GM12878 (cell line): ENCODE measurements at regions not wholly inside any gene's neighbourhood (a gene's known extent, or its start where the extent isn't known, plus 50 kb on each side); places are given as distances from the start of the nearest gene placed in this dataset.

Source experiments
- ATAC-seq: fragments of 200-7000 bp; cut with Tn5 transposase; 3 replicates; pipeline ENCODE4 v1.9.1; 2020; ENCODE audit warnings: mild to moderate bottlenecking, moderate library complexity
- BruUV-seq: library from RNA; stranded (reverse); fragments of 400-500 nt; replicated peaks from 2 replicates; lab custom pipeline; 2021; lab: Mats Ljungman, UMichigan
- CTCF ChIA-PET: fragments of 300-600 bp; sonication (Branson Sonifier 250); formaldehyde crosslinking; extraction: SDS; loops from one replicate; lab custom pipeline; 2021; ENCODE audit warnings: inconsistent platforms; lab: Yijun Ruan, JAX
- POLR2A ChIA-PET: fragments of 350-600 bp; formaldehyde crosslinking; extraction: SDS; loops from one replicate; lab custom pipeline; 2021; ENCODE audit warnings: inconsistent platforms; lab: Charles Lee
- RAD21 ChIA-PET: fragments of 300-600 bp; sonication (Branson Sonifier 250); formaldehyde crosslinking; loops from one replicate; lab custom pipeline; 2023; ENCODE audit warnings: antibody characterized with exemption; ENCODE audit not compliant: unreplicated experiment; lab: Charles Lee
- SMC1A ChIA-PET: fragments of 300-600 bp; sonication (Branson Sonifier 250); formaldehyde crosslinking; loops from one replicate; lab custom pipeline; 2023; ENCODE audit not compliant: unreplicated experiment, uncharacterized antibody; lab: Charles Lee
- DNase-seq: peaks from one replicate; pipeline ENCODE4 v3.0.0-alpha.2; 2011; ENCODE audit warnings: low read depth, low spot score
- FAIRE-seq: peaks from 3 replicates; lab custom pipeline; 2011; peaks lifted over from hg19 to GRCh38; lab: Jason Lieb, UNC
- H2AFZ ChIP-seq: 2 replicates; pipeline ENCODE4 v1.6.0; 2011; ENCODE audit warnings: low read depth, low read length, control low read depth; ENCODE audit not compliant: control insufficient read depth
- H3K27ac ChIP-seq: 2 replicates; pipeline ENCODE4 v1.5.1; 2011; ENCODE audit warnings: control low read depth; ENCODE audit not compliant: control insufficient read depth, insufficient read depth
- H3K27me3 ChIP-seq, 2 experiments: replicated peaks in 1 of 2; 2 replicates each; pipeline versions ENCODE4 v1.6.0 to v1.6.1; 2011; ENCODE audit warnings: low read length in 1 of 2; ENCODE audit not compliant: control insufficient read depth in 2 of 2, insufficient read depth in 2 of 2
- H3K36me3 ChIP-seq, 2 experiments: 2 replicates each; pipeline ENCODE4 v1.5.1; 2011; ENCODE audit warnings: low read length in 1 of 2; ENCODE audit not compliant: control insufficient read depth in 2 of 2, insufficient read depth in 2 of 2
- H3K4me1 ChIP-seq: 2 replicates; pipeline ENCODE4 v1.6.1; 2011; ENCODE audit warnings: mild to moderate bottlenecking, low read length, moderate library complexity, mixed read lengths; ENCODE audit not compliant: control insufficient read depth, insufficient read depth
- H3K4me2 ChIP-seq: 2 replicates; pipeline ENCODE4 v1.6.0; 2011; ENCODE audit warnings: control low read depth; ENCODE audit not compliant: control insufficient read depth, insufficient read depth
- H3K4me3 ChIP-seq: fragments of 200-600 bp; sonication (generic); 2 replicates; pipeline ENCODE4 v1.5.1; 2016
- H3K79me2 ChIP-seq: 2 replicates; pipeline ENCODE4 v1.6.0; 2011; ENCODE audit warnings: low read length; ENCODE audit not compliant: control insufficient read depth, insufficient read depth
- H3K9ac ChIP-seq: 2 replicates; pipeline ENCODE4 v1.8.0; 2011; ENCODE audit warnings: low read length, control low read depth, mixed read lengths; ENCODE audit not compliant: control insufficient read depth, insufficient read depth
- H3K9me3 ChIP-seq: replicated peaks from 3 replicates; pipeline ENCODE4 v1.5.1; 2011; ENCODE audit warnings: mild to moderate bottlenecking, low read length; ENCODE audit not compliant: control insufficient read depth, insufficient read depth
- H4K20me1 ChIP-seq: 2 replicates; pipeline ENCODE4 v1.6.0; 2011; ENCODE audit not compliant: control insufficient read depth, insufficient read depth
- CBFB ChIP-seq: IDR thresholded peaks from 2 replicates; pipeline ENCODE4 v1.6.1; 2016; ENCODE audit warnings: antibody characterized with exemption, low read depth
- CREB1 ChIP-seq: IDR thresholded peaks from 2 replicates; pipeline ENCODE4 v1.6.1; 2012; ENCODE audit warnings: low read depth, mild to moderate bottlenecking, inconsistent platforms
- CTCF ChIP-seq, 3 experiments: IDR thresholded peaks in 2 of 3; conservative IDR thresholded peaks in 1 of 3; 2 replicates each; pipeline ENCODE4 v1.5.1; 2011; ENCODE audit warnings: low read depth in 3 of 3, low read length in 3 of 3, mild to moderate bottlenecking in 3 of 3, control low read depth in 2 of 3, moderate library complexity in 2 of 3, inconsistent platforms in 1 of 3, mixed read lengths in 1 of 3; ENCODE audit not compliant: control insufficient read depth in 2 of 3, insufficient read depth in 1 of 3; ENCODE audit errors: extremely low read depth in 1 of 3
- FOXK2 ChIP-seq: fragments of 450-650 bp; IDR thresholded peaks from 2 replicates; pipeline ENCODE4 v1.6.1; 2017; ENCODE audit warnings: mild to moderate bottlenecking, moderate library complexity
- KAT2A ChIP-seq: conservative IDR thresholded peaks from 2 replicates; pipeline ENCODE4 v1.6.1; 2011; ENCODE audit warnings: low read depth, low read length; ENCODE audit not compliant: control insufficient read depth
- MYC ChIP-seq: IDR thresholded peaks from 2 replicates; pipeline ENCODE4 v1.6.1; 2011; ENCODE audit warnings: mild to moderate bottlenecking, low read length, moderate library complexity, inconsistent platforms; ENCODE audit not compliant: insufficient read depth, insufficient replicate concordance, insufficient read length, severe bottlenecking
- NR2C1 ChIP-seq: fragments of 450-650 bp; IDR thresholded peaks from 2 replicates; pipeline ENCODE4 v1.6.1; 2017; ENCODE audit warnings: antibody characterized with exemption, mild to moderate bottlenecking, moderate library complexity
- NRF1 ChIP-seq: conservative IDR thresholded peaks from 2 replicates; pipeline ENCODE4 v1.6.1; 2011; ENCODE audit warnings: mild to moderate bottlenecking, low read depth, low read length, improper control_type of control experiment
- SUZ12 ChIP-seq: fragments of 200-600 bp; sonication (generic); IDR thresholded peaks from one replicate; pipeline ENCODE4 v1.6.1; 2018; ENCODE audit warnings: antibody characterized with exemption, mild to moderate bottlenecking; ENCODE audit not compliant: unreplicated experiment
- TBL1XR1 ChIP-seq: IDR thresholded peaks from 2 replicates; pipeline ENCODE4 v1.6.1; 2012; ENCODE audit warnings: low read depth, low read length, improper control_type of control experiment
- ZBTB4 ChIP-seq: fragments of 450-650 bp; formaldehyde crosslinking; IDR thresholded peaks from 2 replicates; pipeline ENCODE4 v1.4.0; 2022; ENCODE audit warnings: mild to moderate bottlenecking, moderate library complexity
- ZNF592 ChIP-seq: fragments of 450-650 bp; IDR thresholded peaks from 2 replicates; pipeline ENCODE4 v1.6.1; 2017; ENCODE audit warnings: mild to moderate bottlenecking, moderate library complexity
- ZSCAN29 ChIP-seq: fragments of 450-650 bp; IDR thresholded peaks from 2 replicates; pipeline ENCODE4 v1.6.1; 2017; ENCODE audit warnings: mild to moderate bottlenecking, moderate library complexity
- WGBS: methylation state at CpG from one replicate; pipeline ENCODE4 v1.1.6; 2016; ENCODE audit warnings: low lambda C conversion rate; ENCODE audit not compliant: insufficient replicate concordance, insufficient coverage; ENCODE audit errors: missing lambda C conversion rate; 5-methylcytosine and 5-hydroxymethylcytosine counted together
- in situ Hi-C: fragments of 300-500 bp; cut with MboI; formaldehyde crosslinking; loops from 9 replicates; pipeline ENCODE4 v1.14.3; 2018; ENCODE audit warnings: mixed read lengths
- intact Hi-C: fragments of 100-400 bp; cut with micrococcal nuclease; formaldehyde crosslinking; loops from one replicate; pipeline ENCODE4 v1.14.2; 2022; ENCODE audit not compliant: unreplicated experiment

- TF ChIP-seq ZBTB4 (CRISPR knock-in tag) = no peak
Observed at GRCh38 chr13:47603365-47603764, 397.7 kb downstream of the SUCLA2 start (continued).

- Histone ChIP-seq H3K27ac (no peak overlapping the region), H3K4me2 (no peak overlapping the region), H2AFZ (no peak overlapping the region), H3K9me3 (no peaks in the 10 kb centered on the region), H3K79me2 (no peaks in the 10 kb centered on the region), H3K36me3 (no peaks in the 10 kb centered on the region), H3K4me3 (no peak overlapping the region), H3K4me1 (no peaks in the 10 kb centered on the region), H3K27me3 (no peaks in the 10 kb centered on the region), H3K9ac (no peak overlapping the region), H4K20me1 (no peaks in the 10 kb centered on the region)
- ChIA-PET SMC1A (no interaction called here), POLR2A (no interaction called here), RAD21 (interaction anchor here (1.1 kb wide), 1 partner anchor 636 kb away, joined by 3 read pairs; no protein-coding TSS in a partner anchor), CTCF (interaction anchor here (1.0 kb wide), 2 partner anchors 624 to 636 kb away, joined by 4 to 6 read pairs; no protein-coding TSS in a partner anchor)
- BruUV-seq = no TSS peak
- intact Hi-C loops (loop anchor here (1.0 to 10.0 kb wide), 2 partner anchors 704 to 767 kb away; partner anchors contain the start of gene HTR2A), in situ Hi-C loops (no loop called here)
- no peak for DNase-seq
- WGBS = 5% methylated on average over 2 of the region's 2 CpGs
- no peak for ATAC-seq
- FAIRE-seq = no peak
- TF ChIP-seq SUZ12 = no peak
- TF ChIP-seq ZSCAN29 = no peak
- no peak for TF ChIP-seq NR2C1
- TF ChIP-seq CBFB = no peak
- no peak for TF ChIP-seq KAT2A
- no peak for TF ChIP-seq NRF1
- TF ChIP-seq MYC = no peak
- peak in 2 of 3 experiments; percentile 13 to 25; a peak in 1 of 6 replicates for TF ChIP-seq CTCF (IDR thresholded peaks at IDR 0.05 in 2 of 3, conservative IDR thresholded peaks at IDR 0.05 in 1 of 3; ENCODE audit: control insufficient read depth in 2 of 3, extremely low read depth in 1 of 3, insufficient read depth in 1 of 3, low read depth in 3 of 3, low read length in 3 of 3)
- TF ChIP-seq ZNF592 = no peak
- no peak for TF ChIP-seq TBL1XR1
- TF ChIP-seq CREB1 = no peak
- TF ChIP-seq FOXK2 = no peak
Observed at GRCh38 chr13:47598340-47598911, 402.6 kb downstream of the SUCLA2 start.
